UCSD-AML1 (cell line): ENCODE measurements at regions not wholly inside any gene's neighbourhood (a gene's known extent, or its start where the extent isn't known, plus 50 kb on each side); places are given as distances from the start of the nearest gene placed in this dataset.
"Not testable (repeated sequence)": the region's sequence is repeated elsewhere in the genome, so short reads cannot be mapped to it uniquely, and the experiment has no call there.

ENCODE experiments used
- DNase-seq: peaks from one replicate; lab custom pipeline; 2025; ENCODE audit not compliant: unreplicated experiment; lab: John Stamatoyannopoulos, UW

DNA sequence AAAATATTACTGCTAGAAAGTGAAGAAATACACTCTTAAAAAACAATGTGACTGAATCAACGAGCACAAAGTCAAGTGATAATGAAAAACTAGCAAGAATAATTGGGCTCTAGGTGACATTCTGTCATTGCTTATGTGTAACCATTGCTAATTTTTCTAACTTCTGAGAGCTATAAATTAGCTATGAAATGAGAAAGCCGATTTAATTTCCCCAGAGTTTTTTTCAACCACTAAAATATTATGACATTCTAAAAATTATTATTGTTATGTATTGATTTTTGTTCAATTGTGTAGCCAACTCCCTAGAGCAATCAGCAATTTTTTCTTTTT, 458.6 kb upstream of the ATXN8OS start:
- DNase-seq = no peak

DNA sequence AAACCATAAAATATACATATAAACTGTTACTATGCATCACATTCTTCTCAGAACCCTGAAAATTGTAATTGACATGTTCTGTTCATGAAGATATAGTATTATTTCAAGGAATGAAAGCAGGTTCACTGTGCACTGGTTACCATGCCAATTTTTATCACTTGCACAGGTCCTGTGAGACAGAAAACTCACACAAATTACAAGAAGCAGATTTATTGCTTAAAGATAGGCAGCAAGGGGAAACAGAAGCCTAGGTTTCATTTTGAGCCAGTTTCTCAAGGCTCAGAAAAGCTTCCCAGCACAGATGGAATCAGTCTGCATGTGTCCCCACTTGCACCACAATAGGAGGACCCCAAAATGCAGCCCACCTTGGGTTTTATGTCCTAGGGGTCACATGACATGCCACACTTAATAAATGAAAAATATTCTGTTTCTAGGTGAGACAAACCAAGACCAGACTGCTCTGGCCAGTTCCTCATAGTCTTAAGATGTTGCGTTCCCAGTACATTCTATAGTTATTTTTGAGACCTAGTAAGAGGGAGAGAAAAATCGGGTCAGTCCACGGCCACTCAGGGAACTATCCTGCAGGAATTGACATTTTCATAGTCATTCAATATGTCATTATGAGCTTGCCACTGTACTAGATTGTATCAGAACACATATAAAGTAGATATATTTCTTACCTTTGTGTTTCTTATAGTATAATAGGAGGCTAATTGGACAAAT, 459.1 kb upstream of the ATXN8OS start:
- DNase-seq = no peak

DNA sequence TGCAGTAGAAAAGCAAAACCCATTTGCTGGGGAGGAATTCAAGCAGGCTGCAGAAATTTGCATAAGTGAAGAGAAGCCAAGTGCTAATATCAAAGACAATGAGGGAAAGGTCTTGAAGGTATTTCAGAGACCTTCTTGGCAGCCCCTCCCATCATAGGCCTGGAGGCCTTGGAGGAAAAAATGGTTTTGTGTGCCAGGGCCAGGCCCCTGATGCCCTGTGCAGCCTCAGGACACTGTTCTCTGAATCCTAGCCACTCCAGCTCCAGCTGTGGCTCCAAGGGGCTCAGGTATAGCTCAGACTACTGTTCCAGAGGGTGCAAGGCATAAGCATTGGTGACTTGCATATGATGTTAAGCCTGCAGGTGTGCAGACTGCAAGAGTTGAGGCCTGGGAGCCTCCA, 463.2 kb upstream of the ATXN8OS start:
- DNase-seq = no peak

DNA sequence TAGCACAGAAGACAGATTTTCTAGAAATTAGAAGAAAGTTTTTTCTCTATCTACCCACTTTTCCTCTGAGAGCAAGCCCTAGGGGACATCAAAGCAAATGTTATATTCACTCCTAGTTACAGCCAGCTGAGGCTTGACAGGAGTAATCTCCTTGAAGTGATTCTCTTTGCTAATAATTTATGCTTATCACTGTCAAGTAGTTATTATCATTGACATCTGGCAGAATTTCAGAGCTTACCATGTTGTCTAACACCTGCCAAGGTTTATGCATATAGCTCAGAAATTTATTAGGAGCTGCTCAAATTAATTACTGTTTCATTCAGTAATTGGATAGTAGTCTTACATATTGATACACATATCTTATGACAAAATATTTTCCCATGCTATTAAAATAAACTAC, 465.9 kb upstream of the ATXN8OS start:
- no peak for DNase-seq

DNA sequence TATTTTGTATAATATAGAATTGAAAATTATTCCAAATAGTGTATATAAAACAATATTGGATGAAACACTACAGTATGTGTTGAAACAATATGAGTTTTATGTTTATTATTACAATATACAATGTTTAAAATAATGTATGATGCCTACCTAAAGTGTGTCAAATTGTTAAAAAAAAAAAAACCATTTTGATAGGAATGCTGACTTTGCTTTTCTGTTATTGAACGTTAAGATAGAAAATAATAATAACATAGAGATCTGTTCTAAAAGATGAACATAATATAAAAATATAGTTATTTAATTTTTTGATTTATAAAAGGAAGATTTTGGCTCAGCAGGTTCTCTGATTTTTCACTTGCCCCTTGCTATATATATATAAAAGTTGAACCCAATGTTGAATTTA, 474.6 kb upstream of the ATXN8OS start:
- no peak for DNase-seq

DNA sequence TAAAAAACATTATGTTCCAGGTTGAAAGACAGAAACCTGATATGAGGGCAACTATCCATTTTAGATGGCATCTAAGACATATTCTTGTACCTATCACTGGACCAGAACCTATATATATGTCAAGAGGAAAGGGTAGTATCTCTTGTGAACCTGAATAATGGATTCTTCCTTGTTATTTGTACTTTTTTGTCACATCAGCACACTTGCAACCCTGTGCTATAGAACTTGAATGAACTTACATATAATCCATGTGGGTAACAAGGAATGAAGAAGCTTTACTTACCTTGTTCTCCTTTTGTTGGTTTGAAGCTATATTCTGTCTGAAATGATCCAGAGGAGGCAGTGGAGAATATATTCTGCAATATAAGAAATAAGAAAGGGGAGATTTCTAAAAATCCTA, 483.7 kb upstream of the ATXN8OS start:
- DNase-seq = no peak

DNA sequence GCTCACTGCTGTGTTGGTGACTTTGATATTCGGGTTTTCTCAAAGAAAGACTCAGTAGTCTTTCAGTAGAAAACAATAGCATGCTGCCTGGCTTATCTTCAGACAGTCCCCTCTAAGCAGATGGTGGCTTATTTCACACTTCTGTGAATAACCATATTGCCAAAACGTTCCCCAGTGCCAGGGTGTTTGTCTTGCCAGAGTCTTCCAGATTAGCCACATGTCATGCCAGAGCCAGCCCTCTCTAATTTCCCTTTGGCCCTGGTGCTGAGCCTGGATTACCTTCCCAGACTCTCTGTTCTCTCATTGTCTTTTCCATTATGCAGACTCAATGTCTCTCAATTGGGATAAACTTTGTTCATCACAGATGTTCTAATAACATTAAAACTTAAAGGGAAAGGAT, 488.0 kb upstream of the ATXN8OS start:
- DNase-seq = no peak

DNA sequence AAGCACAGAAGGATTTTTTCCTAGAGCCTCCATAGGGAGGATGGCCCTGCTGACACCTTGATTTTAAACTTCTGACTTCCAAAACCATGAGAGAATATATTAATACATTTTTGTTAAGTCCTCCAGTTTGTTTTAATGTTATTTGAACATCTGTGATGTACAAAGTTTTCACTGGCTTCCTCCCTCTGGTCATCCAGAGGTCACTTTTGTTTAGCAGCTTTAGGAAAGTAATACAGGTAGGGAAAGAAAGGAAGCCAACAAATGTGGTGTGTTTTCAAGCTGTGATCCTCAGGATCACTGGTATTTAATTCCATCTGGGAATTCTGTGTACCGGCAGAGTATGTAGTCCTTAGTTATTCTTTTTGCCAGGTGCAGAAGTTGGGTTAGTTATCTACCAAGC, 488.8 kb upstream of the ATXN8OS start:
- no peak for DNase-seq

DNA sequence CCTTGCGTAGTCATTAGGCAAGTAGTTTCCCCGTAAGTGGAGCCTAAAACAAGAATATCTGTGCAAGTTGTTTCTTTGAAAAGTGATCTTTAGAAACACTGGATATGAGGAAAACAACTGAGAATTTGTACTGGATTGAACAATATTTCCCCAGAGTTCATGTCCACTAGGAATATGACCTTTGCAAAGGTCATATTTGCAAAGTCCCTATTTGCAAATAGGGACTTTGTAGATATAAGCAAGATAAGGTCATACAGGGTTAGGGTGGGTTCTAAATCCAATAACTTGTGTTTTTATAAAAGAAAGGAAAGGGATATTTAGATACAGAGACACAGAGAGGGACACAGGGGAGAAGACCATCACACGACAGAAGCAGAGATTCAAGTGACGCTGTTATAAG, 489.2 kb upstream of the ATXN8OS start:
- no peak for DNase-seq

DNA sequence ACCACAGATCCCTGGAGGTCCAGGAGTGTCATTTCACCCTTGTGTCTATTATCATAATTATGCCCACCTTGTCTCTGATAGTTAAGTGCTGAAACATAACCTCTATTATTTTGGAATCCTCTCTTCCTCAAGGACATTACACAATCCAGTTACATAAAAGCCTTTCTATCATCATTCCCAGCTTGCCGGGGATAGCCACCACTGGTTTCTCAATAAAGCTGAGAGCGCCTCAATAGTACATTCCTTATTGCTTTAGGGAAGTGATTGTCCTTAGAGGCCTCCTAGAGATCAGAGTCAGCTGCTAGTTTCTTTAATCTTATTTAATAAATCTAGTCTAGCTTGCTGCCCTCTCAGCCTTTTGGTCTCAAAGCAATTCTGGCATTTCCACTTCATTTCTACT, 490.0 kb upstream of the ATXN8OS start:
- no peak for DNase-seq

DNA sequence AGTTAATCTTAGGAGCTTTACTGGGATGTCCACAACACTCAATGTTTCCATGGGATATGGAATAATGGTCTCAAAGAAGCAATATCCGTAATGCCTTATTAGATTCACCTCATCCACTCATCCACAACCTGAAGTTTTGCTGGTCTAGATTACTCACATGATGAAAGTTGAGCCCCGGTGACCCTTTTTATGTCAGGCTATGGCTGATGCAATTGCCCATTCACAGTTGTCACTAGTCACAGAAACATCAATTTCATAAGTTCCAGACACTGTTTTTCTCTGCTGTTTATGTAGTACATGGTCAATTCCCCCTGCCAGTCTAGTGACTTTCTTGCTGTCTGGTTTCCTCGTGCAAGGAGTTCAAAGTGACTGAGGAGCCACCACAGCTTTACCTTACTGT, 491.2 kb upstream of the ATXN8OS start:
- no peak for DNase-seq

DNA sequence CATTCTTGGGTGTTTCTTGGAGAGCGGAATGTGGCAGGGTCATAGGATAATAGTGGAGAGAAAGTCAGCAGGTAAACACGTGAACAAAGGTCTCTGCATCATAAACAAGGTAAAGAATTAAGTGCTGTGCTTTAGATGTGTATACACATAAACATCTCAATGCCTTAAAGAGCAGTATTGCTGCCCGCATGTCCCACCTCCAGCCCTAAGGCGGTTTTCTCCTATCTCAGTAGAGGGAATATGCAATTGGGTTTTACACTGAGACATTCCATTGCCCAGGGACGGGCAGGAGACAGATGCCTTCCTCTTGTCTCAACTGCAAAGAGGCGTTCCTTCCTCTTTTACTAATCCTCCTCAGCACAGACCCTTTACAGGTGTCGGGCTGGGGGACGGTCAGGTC, 492.6 kb upstream of the ATXN8OS start:
- not testable (repeated sequence) for DNase-seq

DNA sequence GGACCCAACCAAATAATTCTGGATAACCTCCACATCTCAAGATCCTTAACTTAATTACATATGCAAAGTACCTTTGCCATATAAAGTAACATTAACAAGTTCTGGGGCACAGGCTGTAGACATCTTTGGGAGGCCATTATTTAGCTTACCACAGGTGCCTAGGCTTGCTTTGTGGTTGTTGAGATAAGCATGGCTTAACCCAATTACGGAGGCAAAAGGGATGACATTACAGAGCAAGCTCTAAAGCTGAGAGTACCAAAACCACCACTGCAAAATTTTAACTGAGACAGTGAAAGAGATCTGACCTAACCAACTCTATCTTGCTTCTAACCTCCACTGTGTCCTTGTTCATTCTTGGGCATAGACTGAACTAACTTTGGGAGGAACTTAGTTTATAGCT, 502.9 kb upstream of the ATXN8OS start:
- DNase-seq = no peak

DNA sequence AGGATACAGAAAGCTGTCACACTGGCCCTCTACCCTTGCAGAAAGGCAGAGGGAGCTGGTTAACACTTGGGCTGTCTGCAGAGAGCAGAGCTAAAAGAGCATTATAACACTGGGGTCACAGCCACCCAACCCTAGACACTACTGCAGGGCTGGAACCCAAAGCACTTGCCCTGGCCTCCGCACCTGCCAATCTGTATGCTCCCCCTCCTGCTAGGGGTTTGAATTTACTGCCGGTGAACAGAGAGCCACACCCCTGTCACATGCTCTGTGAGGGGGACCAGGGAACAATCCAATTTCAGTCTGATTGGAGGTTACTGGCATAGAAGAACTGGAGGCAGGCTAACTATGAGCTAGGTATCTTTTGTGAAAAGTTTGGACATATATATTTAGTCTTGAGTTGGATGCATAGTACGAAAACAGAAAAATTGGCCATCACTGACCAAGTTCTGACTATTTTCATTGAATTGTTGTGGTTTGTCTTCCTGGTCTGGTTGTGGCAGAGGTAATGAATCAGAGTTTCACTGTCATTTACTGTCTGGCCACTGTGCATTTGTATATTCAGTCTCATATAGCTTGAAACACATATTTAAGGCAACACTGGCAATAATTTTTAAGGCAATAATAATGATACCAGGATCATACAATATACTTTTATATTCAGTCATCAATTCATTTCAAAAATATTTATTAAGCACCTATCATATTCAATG, 504.3 kb upstream of the ATXN8OS start:
- no peak for DNase-seq

DNA sequence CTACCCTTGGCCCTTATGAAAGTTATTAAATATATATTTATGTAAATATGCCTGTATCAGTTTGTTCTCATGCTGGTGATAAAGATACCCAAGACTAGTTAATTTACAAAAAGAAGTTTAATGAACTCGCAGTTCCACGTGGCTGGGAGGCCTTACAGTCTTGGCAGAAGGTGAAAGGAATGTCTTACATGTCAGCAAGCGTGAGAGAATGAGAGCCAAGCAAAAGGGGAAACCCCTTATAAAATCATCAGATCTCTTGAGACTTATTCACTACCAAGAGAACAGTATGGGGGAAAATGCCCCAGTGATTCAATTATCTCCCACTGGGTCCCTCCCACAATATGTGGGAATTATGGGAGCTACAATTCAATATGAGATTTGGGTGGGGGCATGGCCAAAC, 506.0 kb upstream of the ATXN8OS start:
- DNase-seq = no peak

DNA sequence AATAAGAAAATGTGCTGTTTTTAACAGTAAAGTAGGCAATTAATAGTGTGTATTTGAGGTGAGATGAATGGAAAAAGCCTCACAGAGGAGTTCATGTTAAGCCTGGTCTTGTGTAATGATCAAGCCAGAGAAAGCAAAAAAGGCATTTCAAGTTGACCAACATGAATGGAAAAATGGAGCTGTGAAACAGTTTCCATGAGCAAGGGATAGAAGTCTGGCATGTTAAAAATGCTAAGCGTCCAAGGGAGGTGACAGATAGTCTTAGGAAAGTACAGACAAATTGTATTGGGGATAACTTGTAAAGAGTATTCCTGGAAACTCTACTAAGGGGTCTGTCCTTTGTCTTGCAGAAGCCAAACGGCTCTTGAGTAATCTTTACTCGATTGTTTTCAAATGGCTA, 506.8 kb upstream of the ATXN8OS start:
- no peak for DNase-seq

DNA sequence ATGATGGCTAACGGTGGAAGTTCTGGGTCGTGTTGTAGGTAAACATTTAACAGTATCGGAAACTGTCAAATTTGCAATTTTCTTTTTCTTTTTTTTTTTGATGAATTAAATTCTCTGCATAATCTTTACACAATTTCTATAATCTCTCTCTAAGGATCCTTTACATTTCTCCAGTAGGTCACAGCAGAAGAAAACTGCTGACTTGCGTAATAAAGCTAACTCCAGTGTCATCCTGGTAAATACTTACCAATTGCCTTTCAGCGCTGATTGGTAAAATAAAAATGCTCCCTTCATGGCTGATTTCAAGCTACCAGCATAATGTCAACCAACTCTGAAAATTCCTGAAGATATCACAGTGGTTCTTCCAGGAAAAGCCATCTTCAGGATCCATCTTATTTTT, 510.5 kb upstream of the ATXN8OS start:
- DNase-seq = no peak

DNA sequence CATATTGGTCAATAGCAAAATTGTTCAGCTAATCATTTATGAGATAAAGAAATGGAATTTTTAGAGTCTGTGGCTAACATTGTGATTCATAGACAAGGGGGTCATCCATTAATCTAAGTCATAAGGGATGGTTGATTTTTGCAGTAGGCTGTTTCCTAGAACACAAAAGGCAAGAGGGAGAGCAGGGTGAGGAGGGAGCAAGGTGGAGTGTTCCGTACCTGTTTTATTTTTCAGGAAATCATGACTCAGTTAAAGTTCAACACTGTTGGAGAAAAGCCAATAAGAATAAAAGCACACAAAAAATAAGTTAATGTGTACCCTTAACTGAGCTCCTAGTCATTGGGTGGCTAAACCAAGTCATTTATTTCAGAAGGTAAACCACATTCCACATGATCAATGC, 512.4 kb upstream of the ATXN8OS start:
- DNase-seq = no peak

DNA sequence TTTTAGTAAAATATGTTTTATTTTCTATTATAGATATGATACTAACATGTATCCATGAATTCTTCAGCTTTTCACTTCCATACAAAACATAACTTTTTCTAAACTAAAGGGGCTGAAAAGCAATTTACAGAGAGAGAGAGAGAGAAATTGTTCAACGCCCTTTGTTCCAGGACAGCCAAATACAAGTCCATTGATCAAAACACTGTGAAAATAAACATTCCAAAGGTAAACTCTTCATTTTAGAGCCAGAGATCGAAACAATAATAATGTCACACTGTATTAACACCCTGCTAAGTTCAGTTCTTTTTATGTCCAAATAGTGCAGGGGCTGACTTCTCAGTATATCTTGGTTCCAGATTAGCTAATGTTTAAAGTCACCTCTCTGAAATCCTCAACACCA, 516.2 kb upstream of the ATXN8OS start:
- DNase-seq = no peak

DNA sequence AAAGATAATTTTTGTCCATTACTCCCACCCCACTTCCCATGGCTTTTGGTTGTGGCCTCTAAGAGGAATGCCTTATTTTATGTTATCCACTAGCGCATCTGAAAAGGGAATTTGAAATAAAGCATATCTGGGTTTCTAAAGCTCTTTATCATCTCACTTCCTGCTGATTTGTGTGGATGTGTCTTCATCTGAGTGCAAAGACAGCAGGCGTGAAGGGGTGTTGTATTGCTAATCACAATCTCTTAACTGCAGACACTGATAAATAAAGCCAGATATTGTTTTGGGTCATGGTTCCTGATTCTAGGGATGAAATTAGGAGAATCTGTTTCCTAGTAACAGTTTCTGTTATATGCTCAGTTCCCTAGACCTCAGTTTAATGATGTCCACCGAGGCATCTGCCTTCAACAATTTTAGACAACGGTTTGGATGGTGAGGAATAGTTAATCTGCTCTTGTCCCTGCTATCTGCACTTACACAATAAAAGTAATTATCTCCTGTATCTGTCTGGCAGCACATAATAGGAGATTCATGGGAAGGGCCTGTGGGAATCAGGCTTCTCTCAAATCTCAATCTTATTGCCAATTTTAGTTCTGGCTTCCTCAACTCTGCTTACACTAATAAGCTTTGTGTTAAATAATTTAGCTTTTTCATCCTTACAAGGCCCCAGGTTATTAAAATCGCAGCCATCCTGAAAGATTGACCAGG, 517.9 kb upstream of the ATXN8OS start:
- no peak for DNase-seq

DNA sequence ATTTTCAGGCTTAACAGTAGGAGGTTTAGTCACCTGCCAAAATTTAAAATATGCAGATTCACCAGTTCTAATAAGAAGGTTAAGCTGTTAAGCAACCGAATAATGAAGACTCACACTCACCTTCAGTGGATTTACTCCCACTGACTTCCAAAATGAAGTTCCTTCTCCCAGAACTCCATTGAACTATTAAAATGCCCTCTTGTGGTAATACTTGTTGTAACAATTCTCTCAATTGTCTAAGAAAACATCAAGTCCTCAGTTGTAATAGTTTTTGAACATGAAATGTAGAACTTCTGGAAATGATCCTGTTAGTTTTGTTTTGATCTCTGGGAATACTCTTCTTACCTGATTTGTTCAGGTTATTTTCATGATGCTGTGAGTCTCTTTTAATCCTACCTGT, 522.0 kb upstream of the ATXN8OS start:
- no peak for DNase-seq

DNA sequence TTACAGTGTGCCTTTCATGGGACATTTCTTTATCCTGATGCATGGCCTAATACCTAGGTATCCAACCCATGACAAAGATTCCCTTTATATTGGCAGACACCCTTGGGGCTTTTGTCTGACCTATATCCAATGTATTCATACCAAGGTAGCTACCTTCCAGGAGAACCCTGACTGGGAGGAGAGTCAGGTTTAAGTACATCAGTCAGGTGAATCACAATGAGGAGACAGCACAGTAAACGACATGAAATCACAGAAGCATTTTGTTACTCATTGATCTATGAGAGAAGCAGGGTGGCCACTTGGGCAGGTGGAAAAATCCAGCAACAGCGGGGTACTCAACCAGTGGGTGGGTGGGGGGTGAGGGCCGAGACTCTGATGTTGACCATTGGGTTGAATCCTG, 527.4 kb upstream of the ATXN8OS start:
- DNase-seq = no peak

DNA sequence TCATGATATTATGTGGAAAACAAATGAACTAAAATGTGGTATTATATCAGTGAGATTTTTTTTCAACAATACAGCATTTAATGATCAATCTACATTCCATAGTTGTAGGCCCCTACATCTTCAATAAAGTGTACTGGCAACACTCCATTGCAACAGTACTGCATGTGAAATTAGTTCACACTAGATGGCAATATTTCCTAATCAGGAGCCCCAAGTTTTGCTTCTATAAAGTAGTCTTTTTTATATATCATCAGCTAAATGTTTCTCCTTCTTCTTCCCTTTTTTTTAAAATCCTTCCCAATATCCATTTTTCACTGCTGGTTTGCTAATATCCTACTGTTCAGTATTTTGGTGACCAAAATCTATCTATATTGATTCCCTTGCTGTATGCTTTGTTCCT, 528.3 kb upstream of the ATXN8OS start:
- no peak for DNase-seq
